ENCODE measurements at regions not wholly inside any gene's neighbourhood (a gene's known extent, or its start where the extent isn't known, plus 50 kb on each side); places are given as distances from the start of the nearest gene placed in this dataset.

- TF ChIP-seq CTCF (IDR thresholded peaks at IDR 0.05) (no peak), EZH2phosphoT487 (IDR thresholded peaks at IDR 0.05) (no peak)
Observed at GRCh38 chr5:68732251-68732650, 361.6 kb upstream of the SLC30A5 start.

Data from neural progenitor cell (in vitro differentiated cells).